ENCODE measurements at regions not wholly inside any gene's neighbourhood (a gene's known extent, or its start where the extent isn't known, plus 50 kb on each side); places are given as distances from the start of the nearest gene placed in this dataset.

DNA sequence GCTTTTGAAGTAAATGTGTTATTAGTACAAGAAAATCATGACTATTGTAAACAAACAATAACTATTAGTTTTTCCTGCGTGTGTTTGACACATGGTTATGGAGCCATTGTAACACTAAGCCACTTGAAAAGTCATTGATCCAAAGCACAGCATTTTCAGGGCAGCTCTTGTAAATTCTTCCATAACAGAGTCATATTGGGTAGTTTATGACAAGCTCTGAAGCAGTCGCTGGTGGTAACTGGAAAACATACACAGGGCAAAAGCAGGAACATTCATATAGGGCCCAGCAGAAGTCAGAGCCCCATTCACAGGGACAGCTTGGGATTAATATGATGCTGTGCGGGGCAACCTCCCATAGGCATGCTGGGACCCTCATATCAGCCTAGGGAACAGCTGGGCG is 483.2 kb upstream of the PTBP2 start:
- TF ChIP-seq, protein P1, sequence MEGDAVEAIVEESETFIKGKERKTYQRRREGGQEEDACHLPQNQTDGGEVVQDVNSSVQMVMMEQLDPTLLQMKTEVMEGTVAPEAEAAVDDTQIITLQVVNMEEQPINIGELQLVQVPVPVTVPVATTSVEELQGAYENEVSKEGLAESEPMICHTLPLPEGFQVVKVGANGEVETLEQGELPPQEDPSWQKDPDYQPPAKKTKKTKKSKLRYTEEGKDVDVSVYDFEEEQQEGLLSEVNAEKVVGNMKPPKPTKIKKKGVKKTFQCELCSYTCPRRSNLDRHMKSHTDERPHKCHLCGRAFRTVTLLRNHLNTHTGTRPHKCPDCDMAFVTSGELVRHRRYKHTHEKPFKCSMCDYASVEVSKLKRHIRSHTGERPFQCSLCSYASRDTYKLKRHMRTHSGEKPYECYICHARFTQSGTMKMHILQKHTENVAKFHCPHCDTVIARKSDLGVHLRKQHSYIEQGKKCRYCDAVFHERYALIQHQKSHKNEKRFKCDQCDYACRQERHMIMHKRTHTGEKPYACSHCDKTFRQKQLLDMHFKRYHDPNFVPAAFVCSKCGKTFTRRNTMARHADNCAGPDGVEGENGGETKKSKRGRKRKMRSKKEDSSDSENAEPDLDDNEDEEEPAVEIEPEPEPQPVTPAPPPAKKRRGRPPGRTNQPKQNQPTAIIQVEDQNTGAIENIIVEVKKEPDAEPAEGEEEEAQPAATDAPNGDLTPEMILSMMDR (IDR thresholded peaks at IDR 0.05; ENCODE audit: low read depth, low read length): no peak
- no peak for DNase-seq
- no peak overlapping the region for H3K4me3 ChIP-seq (ENCODE audit: low read depth, low read length)

DNA sequence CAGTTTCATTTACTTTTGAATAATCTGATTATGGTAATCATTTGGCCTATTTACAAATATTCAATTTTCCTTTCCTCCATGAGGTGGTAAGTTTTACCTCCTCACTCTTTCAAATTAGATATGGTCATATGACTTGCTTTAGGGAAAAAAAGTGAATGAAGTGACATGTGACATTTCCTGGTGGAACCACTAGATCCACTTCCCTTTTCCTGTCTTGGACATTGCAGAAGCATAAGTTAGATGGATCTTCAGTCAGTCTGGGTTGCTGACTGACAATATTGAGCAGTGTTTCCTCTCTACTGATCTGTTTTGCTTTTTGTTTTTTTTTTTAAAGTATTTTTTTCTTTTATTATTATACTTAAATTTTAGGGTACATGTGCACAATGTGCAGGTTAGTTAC is 481.1 kb upstream of the PTBP2 start:
- DNase-seq: no peak
- Histone ChIP-seq H3K9me3 (no peaks in the 10 kb centered on the region), H3K36me3 (no peaks in the 10 kb centered on the region), H3K27me3 (no peaks in the 10 kb centered on the region), H3K4me1 (no peaks in the 10 kb centered on the region), H3K4me3 (ENCODE audit: low read depth, low read length) (no peak overlapping the region)
- TF ChIP-seq, protein P1 (IDR thresholded peaks at IDR 0.05; ENCODE audit: low read depth, low read length): no peak

More for the DNA sequence above, 483.2 kb upstream of the PTBP2 start:
- H3K4me1 ChIP-seq: peaks cover 6% of the 10 kb centered on the region; the same call in 1 of the 2 replicates
- no peaks in the 10 kb centered on the region for H3K9me3 ChIP-seq
- H3K27me3 ChIP-seq: no peaks in the 10 kb centered on the region
- H3K36me3 ChIP-seq: no peaks in the 10 kb centered on the region

DNA sequence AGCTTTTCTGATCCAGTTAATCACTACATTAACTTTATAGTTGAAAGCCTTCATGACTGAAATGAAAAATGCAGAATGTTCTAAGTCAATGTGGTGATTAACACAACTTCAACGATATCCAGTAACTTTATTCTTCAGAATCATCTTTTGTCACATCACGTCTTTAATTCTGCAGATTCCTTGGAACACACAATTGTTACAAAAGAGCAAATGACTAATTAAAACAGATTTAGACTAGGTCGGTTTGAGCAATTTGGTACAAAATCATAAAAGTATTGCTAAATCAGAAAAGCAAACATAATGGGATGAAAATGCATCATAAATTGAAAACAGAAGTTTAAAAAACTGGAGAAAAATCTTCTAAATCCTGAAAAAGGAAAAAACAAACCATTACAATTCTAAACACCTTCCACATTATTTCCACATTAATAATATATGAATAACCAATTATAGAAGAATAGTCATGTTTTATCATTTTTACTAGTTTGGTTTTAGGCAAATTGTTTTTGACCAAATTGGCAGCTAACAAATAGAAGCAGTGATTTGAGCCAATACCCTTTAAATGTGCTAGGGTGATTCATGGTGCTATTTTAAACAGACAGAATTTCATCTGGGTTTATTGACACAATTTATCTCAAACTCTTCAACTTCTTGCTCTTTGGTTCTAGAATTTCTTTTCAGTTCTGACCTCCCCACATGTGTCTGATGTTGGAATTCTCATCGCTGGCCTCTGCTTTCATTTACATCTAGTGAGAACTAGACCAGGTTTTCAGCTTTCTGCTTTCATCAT is 468.1 kb upstream of the PTBP2 start:
- no peaks in the 10 kb centered on the region for H3K27me3 ChIP-seq

DNA sequence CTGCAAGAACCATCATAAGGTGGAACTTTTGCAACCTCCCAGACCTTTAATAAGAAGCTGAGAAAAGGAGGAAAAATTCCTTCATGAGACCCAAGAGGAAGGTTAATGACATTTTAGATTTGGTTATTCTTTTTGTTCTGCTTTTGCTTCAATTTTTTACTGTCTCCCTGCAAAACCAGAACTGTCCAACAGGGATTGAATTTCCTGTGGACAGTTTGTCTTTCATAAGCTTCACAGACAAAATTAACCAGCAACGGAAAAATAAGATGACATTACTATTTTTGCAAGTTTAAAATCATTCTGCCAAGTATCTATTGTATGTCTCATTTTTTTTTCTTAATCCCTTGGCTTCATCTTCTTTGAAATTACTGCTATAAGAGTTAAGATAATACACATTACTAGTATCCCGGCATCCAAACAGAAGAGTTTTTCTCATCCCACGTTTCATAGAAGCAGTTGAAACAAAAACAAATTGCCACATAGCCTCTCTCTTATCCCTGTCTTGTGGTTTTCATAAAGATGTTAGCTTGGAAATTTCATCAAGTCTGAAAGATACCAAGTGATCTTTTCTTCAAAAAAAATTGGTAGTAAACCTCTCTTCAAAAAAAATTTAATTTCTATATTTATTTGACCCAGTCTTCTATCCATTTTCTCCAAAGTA is 465.3 kb upstream of the PTBP2 start:
- TF ChIP-seq, protein P1 (IDR thresholded peaks at IDR 0.05; ENCODE audit: low read depth, low read length): no peak
- Histone ChIP-seq H3K9me3 (no peaks in the 10 kb centered on the region), H3K4me1 (no peaks in the 10 kb centered on the region), H3K27me3 (no peaks in the 10 kb centered on the region), H3K36me3 (no peaks in the 10 kb centered on the region), H3K4me3 (ENCODE audit: low read depth, low read length) (no peak overlapping the region)
- DNase-seq: no peak

More for the DNA sequence above, 468.1 kb upstream of the PTBP2 start:
- H3K4me3 ChIP-seq (ENCODE audit: low read depth, low read length): no peak overlapping the region
- TF ChIP-seq, protein P1 (IDR thresholded peaks at IDR 0.05; ENCODE audit: low read depth, low read length): no peak
- H3K4me1 ChIP-seq: no peaks in the 10 kb centered on the region
- no peak for DNase-seq
- no peaks in the 10 kb centered on the region for H3K9me3 ChIP-seq
- H3K36me3 ChIP-seq: no peaks in the 10 kb centered on the region

DNA sequence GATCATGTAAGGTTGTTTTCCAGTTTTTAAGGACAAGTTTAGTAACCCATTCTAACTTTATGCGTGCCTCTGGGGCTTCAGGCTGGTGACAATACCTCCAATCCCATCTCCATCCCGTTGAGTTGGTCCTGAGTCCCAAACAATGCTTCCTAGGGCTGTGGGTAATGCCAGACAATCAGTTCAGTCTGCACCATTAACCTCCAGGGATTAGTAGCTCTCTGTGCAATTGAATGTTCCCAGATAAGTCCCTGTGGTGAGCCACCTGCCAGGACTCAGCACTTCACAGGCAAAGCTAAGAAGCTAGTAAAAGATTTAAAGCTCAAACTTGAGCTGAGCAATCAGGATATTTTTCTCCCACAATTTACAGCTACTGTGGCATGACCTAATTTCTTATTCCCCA is 462.2 kb upstream of the PTBP2 start:
- peak; percentile 32 for DNase-seq
- TF ChIP-seq, protein P1 (IDR thresholded peaks at IDR 0.05; ENCODE audit: low read depth, low read length): no peak
- Histone ChIP-seq H3K27me3 (no peaks in the 10 kb centered on the region), H3K4me1 (no peaks in the 10 kb centered on the region), H3K4me3 (ENCODE audit: low read depth, low read length) (no peak overlapping the region), H3K36me3 (no peaks in the 10 kb centered on the region), H3K9me3 (no peaks in the 10 kb centered on the region)

DNA sequence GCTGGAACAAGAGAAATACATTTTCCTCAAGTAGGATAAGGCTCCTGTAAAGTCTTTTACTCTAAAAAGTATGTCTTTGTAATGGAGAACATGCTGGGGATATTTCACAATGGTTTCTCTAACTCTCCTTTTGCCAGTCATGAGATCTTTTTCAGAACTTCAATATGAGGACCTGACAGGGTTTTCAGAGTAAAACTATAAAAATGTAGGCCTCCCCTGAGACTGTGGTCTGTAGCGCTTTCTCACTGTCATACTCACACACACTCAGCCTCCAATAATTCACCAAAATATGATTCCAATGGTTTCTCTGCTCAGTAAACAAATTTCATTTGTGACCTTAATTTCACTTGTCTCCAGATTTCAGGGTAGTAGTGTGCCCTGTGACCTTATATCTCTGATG is 440.1 kb upstream of the PTBP2 start:
- no peaks in the 10 kb centered on the region for H3K9me3 ChIP-seq

More for the DNA sequence above, 440.1 kb upstream of the PTBP2 start:
- DNase-seq: no peak
- no peaks in the 10 kb centered on the region for H3K4me1 ChIP-seq
- TF ChIP-seq, protein P1 (IDR thresholded peaks at IDR 0.05; ENCODE audit: low read depth, low read length): no peak
- no peak overlapping the region for H3K4me3 ChIP-seq (ENCODE audit: low read depth, low read length)
- H3K36me3 ChIP-seq: no peaks in the 10 kb centered on the region
- no peaks in the 10 kb centered on the region for H3K27me3 ChIP-seq
